Rectal smooth muscle tissue (tissue), 1 donor: ENCODE measurements at regions not wholly inside any gene's neighbourhood (a gene's known extent, or its start where the extent isn't known, plus 50 kb on each side); places are given as distances from the start of the nearest gene placed in this dataset.

Source experiments
- H3K27ac ChIP-seq: one replicate; pipeline ENCODE4 v1.7.0; 2013; ENCODE audit warnings: low read depth, low read length, inconsistent platforms
- H3K27me3 ChIP-seq: one replicate; pipeline ENCODE4 v1.7.0; 2013; ENCODE audit warnings: low read length; ENCODE audit not compliant: control insufficient read depth, insufficient read depth
- H3K36me3 ChIP-seq: one replicate; pipeline ENCODE4 v1.7.0; 2013; ENCODE audit warnings: low read length; ENCODE audit not compliant: control insufficient read depth, insufficient read depth
- H3K4me1 ChIP-seq: one replicate; pipeline ENCODE4 v1.7.0; 2013; ENCODE audit warnings: low read length; ENCODE audit not compliant: control insufficient read depth, insufficient read depth
- H3K4me3 ChIP-seq: one replicate; pipeline ENCODE4 v1.7.0; 2013; ENCODE audit warnings: low read length
- H3K9ac ChIP-seq: one replicate; pipeline ENCODE4 v1.7.0; 2013; ENCODE audit warnings: low read length

DNA sequence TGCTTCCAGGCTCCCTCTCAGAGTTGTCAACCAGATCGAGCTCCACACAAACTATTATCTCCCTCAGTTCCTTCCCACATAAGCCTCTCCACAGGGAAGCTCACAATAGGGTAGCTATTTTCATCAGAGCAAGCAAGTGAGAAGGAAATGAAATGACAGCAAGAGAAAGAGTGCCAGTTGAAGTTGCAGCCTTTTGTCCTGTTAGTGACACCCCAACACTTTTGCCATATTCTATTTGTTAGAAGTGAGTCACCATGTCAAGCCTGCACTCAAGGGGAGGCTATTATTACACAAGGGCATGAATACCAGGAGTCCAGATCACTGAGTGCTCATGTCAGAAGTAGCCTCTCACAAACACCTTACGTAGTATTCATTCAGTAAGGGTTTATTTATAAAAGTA is 266.3 kb upstream of the NOCT start:
- H3K9ac ChIP-seq: no peak overlapping the region
- no peaks in the 10 kb centered on the region for H3K27me3 ChIP-seq
- no peak overlapping the region for H3K27ac ChIP-seq
- H3K36me3 ChIP-seq: no peaks in the 10 kb centered on the region
- no peak overlapping the region for H3K4me3 ChIP-seq
- H3K4me1 ChIP-seq: no peaks in the 10 kb centered on the region

DNA sequence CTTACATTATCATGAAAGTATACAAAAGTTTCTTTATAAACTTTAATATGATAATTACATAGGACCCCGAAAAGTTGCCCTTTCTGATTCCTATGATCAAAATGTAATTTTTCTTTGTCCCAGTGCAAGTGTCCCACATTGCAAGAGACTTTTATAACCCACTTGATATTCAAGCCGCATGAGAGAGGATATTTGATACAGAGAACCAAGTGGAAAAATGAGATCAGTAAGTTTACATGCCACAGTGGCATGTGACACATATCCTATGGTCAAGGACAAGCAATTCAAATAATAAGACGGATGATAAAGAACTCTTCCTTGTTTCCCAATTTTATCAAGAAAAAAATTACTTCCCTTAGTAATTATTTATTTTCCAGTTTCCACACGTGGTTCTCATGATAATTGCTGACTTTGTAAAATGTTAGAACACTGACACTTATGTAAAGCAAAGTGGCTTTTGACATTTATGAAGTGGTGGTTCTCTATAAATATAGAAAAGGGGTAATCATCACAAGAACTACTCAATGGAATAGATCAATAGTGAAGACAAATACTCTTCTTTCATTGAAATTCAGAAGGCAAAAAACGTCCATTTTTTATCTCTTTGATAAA is 273.7 kb upstream of the NOCT start:
- H3K4me3 ChIP-seq: no peak overlapping the region
- H3K4me1 ChIP-seq: no peaks in the 10 kb centered on the region
- no peaks in the 10 kb centered on the region for H3K27me3 ChIP-seq
- no peak overlapping the region for H3K27ac ChIP-seq
- no peaks in the 10 kb centered on the region for H3K36me3 ChIP-seq
- no peak overlapping the region for H3K9ac ChIP-seq

DNA sequence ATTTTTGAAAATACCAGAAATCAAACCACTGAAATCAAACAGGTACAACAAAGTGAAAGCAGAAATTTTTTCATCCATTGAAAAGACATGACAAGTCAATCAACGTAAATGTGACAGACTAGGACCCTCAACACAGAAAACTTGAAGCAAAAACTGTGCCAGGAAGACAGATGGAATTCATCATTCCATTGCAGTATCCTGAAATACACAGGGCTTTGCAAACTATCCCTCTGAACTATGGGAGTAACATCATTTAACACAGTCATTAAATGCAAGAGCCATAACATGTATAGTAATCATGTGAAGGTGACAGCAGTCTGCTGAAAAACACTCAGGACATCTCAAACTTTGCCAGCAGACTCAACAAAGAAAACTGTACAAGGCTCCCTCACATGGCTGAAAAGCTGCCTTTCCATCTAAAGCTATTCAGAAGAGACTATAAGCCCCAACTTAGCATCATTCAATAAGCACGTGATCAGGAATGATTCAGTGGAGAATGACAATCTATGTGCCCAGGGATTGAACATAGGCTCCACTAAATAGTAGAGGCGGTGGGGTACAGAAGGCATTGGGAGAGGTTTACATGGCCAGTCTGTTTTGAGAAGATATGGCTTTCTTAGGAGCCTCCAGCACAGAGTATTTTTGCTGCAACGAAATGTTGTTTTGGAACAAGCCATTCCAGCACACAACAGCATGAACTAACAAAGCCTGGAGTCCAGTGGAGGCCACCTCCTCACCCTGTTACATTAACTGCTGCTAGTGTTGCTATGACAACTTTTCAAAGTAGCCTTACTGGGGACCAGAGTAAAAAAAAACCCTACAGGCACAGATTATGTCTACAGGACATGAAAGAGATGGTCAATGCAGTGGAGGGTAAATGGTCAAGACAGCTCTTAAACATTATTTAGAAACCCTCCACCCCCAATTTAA is 274.5 kb upstream of the NOCT start:
- no peak overlapping the region for H3K27ac ChIP-seq
- H3K9ac ChIP-seq: no peak overlapping the region
- no peaks in the 10 kb centered on the region for H3K4me1 ChIP-seq
- H3K4me3 ChIP-seq: no peak overlapping the region
- no peaks in the 10 kb centered on the region for H3K36me3 ChIP-seq
- H3K27me3 ChIP-seq: no peaks in the 10 kb centered on the region

DNA sequence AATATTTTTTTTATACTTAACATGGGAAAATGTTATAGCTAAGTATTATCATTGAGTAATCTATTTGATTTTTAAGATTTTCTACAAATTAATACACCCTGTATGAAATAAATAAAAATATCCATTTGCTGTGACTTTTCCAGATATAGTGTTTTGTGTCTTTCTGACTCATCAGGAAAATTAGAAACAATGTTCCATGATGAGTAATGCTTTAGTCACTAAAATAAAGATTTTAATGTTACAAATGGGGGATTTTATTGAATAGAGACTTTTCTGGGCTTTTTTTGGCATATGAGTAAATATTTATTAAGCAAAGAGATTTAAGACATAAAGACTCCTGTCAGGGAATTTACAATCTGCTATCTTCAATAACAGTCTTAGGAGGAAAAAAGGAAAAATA is 279.2 kb upstream of the NOCT start:
- Histone ChIP-seq H3K27me3 (no peaks in the 10 kb centered on the region), H3K9ac (no peak overlapping the region), H3K4me1 (no peaks in the 10 kb centered on the region), H3K4me3 (no peak overlapping the region), H3K27ac (no peak overlapping the region), H3K36me3 (no peaks in the 10 kb centered on the region)

DNA sequence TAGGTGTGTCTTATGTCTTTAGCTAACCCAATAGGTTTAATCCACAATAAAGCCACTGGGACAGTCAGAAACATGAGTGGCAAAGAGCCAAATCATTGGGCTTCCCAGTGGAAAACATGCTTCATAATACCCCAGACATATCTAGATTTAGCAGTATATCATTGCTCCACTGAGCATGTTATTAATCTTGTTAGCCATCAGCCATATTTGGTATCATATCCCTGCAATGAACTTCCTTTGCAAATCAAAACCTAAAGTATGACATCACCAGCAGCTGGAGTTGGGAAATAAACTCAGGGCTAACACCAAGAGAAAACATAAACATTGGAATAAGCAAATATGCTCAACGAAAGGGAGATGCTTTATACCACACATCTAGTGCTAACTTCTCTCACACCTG is 280.8 kb upstream of the NOCT start:
- Histone ChIP-seq H3K27me3 (no peaks in the 10 kb centered on the region), H3K36me3 (no peaks in the 10 kb centered on the region), H3K9ac (no peak overlapping the region), H3K4me1 (no peaks in the 10 kb centered on the region), H3K4me3 (no peak overlapping the region), H3K27ac (no peak overlapping the region)

DNA sequence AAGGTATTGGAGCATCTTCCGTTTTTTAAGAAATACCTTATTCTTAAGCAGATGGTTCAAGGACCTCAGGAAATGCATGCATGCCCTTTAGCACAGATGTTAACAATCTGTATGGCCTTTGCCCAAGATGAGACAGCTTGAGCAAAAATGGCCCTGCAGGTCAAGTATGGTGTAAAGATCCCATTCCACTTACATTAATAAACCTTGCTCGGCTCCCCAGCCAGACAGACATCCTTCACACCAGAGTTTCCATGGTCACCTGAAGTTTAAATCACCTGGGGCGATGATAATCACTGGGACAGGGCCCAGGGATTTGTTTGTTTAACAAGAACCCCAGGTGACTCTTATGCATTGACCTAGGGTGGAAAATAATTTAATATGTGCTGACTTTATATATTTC is 287.0 kb upstream of the NOCT start:
- H3K4me1 ChIP-seq: no peaks in the 10 kb centered on the region

DNA sequence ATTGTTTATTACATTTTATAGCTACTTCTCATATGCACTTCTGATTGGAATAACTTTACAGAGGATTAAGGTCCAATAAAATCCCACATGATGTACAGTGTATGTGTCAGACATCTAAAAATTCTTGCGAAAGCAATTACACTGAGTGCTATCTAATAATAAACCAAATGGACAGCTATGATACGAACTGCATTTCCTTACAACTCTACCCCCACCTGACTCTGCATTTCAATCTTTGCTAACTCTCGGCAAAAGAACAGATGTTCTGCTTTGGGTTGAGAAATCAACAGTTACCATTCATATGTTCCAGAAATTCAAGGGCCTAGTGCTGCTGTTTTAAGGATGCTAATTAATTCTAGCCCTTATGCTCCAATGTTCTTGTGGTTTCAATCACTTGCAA is 287.9 kb upstream of the NOCT start:
- Histone ChIP-seq H3K4me3 (no peak overlapping the region), H3K9ac (no peak overlapping the region), H3K27me3 (no peaks in the 10 kb centered on the region), H3K36me3 (no peaks in the 10 kb centered on the region), H3K4me1 (no peaks in the 10 kb centered on the region), H3K27ac (no peak overlapping the region)

More for the DNA sequence above, 287.0 kb upstream of the NOCT start:
- H3K27me3 ChIP-seq: no peaks in the 10 kb centered on the region
- no peak overlapping the region for H3K4me3 ChIP-seq
- no peak overlapping the region for H3K27ac ChIP-seq
- H3K9ac ChIP-seq: no peak overlapping the region
- no peaks in the 10 kb centered on the region for H3K36me3 ChIP-seq

DNA sequence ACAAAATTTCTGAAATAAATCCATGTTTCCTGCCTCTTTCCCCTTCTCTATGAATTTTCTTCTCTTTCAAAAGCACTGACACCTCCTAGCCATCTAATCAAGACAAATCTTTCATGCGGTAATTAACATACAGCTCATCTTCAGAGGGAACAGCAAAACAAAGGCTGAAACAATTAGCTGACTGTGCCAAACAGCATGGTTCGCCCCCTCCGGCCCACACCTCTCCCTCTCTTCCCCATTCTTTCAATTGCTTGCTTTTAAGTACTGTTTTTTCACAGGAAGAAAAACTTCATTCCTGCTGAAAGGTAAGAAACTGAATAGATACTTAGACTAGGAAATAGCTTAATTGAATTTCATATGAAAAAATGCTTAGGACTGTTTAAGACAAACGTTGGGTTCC is 291.1 kb upstream of the NOCT start:
- Histone ChIP-seq H3K27ac (no peak overlapping the region), H3K36me3 (no peaks in the 10 kb centered on the region), H3K4me3 (no peak overlapping the region), H3K9ac (no peak overlapping the region), H3K27me3 (no peaks in the 10 kb centered on the region), H3K4me1 (no peaks in the 10 kb centered on the region)

DNA sequence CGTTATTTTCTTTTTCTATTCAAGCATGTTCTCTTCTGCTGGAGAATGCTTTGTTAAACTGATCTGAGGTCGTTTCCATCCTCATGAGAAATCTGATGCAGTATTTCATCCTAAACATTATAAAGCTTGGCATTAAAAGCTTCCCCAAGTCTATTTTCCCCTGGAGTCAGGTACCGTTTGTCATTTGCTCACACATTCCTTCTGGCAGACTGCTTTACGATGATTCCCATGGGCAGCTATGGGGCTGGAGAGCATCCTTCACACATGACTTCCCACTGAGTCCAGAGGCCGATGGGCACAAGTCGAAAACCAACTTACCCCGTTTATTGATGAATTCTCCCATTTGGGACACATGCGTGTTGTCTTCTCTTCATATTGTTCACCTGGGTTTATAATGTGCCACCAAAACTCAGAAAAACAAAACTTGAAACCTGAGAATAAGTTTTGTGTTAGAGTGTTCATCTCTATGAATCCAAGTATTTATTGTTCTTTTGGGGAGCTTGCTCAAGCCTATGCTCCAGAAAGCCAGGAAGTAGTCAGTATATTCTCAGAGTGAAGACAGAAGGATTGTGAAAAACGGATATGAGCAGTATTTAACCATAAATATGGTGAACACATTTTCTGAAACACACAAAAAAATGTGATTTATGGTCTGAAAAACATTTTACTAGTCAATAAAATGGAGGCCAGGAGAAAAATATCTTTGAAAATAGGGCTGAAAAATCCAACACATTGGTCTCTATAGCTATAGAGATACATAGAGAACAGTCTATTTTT is 298.8 kb upstream of the NOCT start:
- no peak overlapping the region for H3K9ac ChIP-seq

DNA sequence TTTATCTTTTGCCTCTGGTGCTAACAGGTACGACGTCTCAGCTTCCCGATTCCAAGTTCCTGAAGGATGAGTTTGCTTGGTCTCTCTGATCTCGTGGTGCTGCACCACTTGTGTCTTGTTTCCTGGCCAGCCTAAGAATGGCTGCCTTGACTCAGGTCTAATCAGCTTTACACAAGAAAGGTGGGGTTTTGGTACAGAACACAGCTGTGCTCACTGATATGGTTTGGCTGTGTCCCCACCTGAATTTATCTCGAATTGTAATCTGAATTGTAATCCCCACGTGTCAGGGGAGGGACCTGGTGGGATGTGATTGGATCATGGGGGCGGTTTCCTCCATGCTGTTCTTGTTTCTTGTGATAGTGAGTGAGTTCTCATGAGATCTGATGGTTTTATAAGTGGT is 305.3 kb upstream of the NOCT start:
- Histone ChIP-seq H3K4me3 (no peak overlapping the region), H3K27ac (no peak overlapping the region), H3K9ac (no peak overlapping the region), H3K36me3 (no peaks in the 10 kb centered on the region), H3K4me1 (no peaks in the 10 kb centered on the region), H3K27me3 (no peaks in the 10 kb centered on the region)

More for the DNA sequence above, 298.8 kb upstream of the NOCT start:
- Histone ChIP-seq H3K36me3 (no peaks in the 10 kb centered on the region), H3K4me3 (no peak overlapping the region), H3K27ac (no peak overlapping the region), H3K4me1 (no peaks in the 10 kb centered on the region), H3K27me3 (no peaks in the 10 kb centered on the region)

DNA sequence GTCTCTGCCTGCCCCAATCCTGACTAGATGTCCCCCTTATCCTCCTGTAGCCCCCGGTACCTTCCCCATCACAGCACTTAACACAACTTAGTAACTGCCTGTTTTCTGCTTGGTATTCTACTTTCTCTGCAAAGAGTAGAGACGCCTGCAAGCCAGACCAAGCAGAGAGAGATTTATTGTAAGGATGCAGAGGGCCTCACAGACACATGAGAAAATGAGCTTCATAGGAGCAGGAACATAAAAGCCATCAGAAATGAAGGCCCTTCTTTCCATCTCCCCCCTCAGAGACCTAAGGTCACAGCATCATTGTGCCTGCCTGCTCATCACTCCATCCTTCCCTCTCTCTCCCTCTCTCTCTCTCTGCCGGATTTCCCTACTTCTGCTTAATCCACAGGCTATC is 305.7 kb upstream of the NOCT start:
- Histone ChIP-seq H3K4me1 (no peaks in the 10 kb centered on the region), H3K9ac (no peak overlapping the region), H3K27me3 (no peaks in the 10 kb centered on the region), H3K4me3 (no peak overlapping the region), H3K36me3 (no peaks in the 10 kb centered on the region), H3K27ac (no peak overlapping the region)
